Testis (tissue), 2 donors: ENCODE measurements at regions not wholly inside any gene's neighbourhood (a gene's known extent, or its start where the extent isn't known, plus 50 kb on each side); places are given as distances from the start of the nearest gene placed in this dataset.
A peak's percentile ranks its signal among the peaks of the same experiment; 100 is the strongest.

Source experiments
- DNase-seq: peaks from one replicate; pipeline ENCODE4 v3.0.0-alpha.2; 2019
- H3K27ac ChIP-seq, 2 donors: fragments of 200-600 bp; sonication (generic); one replicate each; pipeline ENCODE4 v1.5.1; 2019
- H3K27me3 ChIP-seq: fragments of 200-600 bp; sonication (generic); one replicate; pipeline ENCODE4 v1.5.1; 2019
- H3K36me3 ChIP-seq: fragments of 200-600 bp; sonication (generic); one replicate; pipeline ENCODE4 v1.5.1; 2017; ENCODE audit warnings: low read depth; ENCODE audit errors: missing control alignments
- H3K4me1 ChIP-seq: fragments of 200-600 bp; sonication (generic); one replicate; pipeline ENCODE4 v1.5.1; 2019
- H3K4me3 ChIP-seq, 2 donors: fragments of 200-600 bp; sonication (generic); one replicate each; pipeline ENCODE4 v1.5.1; 2017 to 2019
- H3K9me3 ChIP-seq: fragments of 200-600 bp; sonication (generic); one replicate; pipeline ENCODE4 v1.5.1; 2017
- CTCF ChIP-seq, 3 experiments: fragments of 450-650 bp in 2 of 3; fragments of 200-600 bp in 1 of 3; sonication (generic) in 1 of 3; IDR thresholded peaks; one replicate each; pipeline ENCODE4 v1.5.1; 2016 to 2019; ENCODE audit warnings: antibody characterized with exemption in 3 of 3, mild to moderate bottlenecking in 2 of 3, moderate library complexity in 1 of 3
- POLR2A ChIP-seq: fragments of 450-650 bp; IDR thresholded peaks from one replicate; pipeline ENCODE4 v1.6.1; 2017; ENCODE audit warnings: antibody characterized with exemption, mild to moderate bottlenecking, moderate library complexity
- WGBS, 2 donors: methylation state at CpG; one replicate each; pipeline ENCODE4 v1.1.5; 2018; 5-methylcytosine and 5-hydroxymethylcytosine counted together
- intact Hi-C: fragments of 100-400 bp; cut with DNase I; formaldehyde crosslinking; loops from one replicate; pipeline ENCODE4 v1.15.1; 2023; ENCODE audit warnings: low total_unique reads

- 1 to 9% methylated on average over 7 to 40 of the region's 45 CpGs for WGBS, 2 donors
- Histone ChIP-seq H3K36me3 (no peaks in the 10 kb centered on the region), H3K4me3 (no peak overlapping the region), H3K27me3 (no peaks in the 10 kb centered on the region), H3K4me1 (peaks cover 13% of the 10 kb centered on the region), H3K27ac (no peak overlapping the region), H3K9me3 (no peaks in the 10 kb centered on the region)
- peak; percentile 34 for DNase-seq
- TF ChIP-seq CTCF (IDR thresholded peaks at IDR 0.05): no peak
- no peak for TF ChIP-seq POLR2A
- intact Hi-C loops: no loop called here
Observed at GRCh38 chr7:155377838-155378579, 79.9 kb upstream of the EN2 start.

DNA sequence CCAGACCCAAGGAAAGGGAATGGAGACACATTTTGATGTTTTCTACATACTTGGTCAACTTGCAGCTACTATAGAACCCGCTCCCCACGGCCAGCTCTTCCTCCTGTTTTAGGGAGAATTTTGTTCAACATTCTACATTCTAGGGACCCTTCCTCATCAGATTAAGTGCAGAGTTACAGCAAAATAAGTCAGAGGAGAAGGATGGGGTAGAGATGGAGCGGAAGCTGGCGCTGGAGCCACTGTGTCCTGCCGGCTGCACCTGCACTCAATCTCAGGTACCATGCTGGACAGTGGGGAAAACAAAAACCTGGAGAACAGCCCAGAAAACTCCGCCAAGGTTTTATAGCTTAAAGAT lies 79.4 kb upstream of the EN2 start:
- intact Hi-C loops: no loop called here
- H3K27ac ChIP-seq: no peak overlapping the region
- H3K4me3 ChIP-seq: no peak overlapping the region
- no peak for DNase-seq
- 20 to 23% methylated on average over 6 of the region's 6 CpGs for WGBS, 2 donors
- no peaks in the 10 kb centered on the region for H3K27me3 ChIP-seq
- no peaks in the 10 kb centered on the region for H3K9me3 ChIP-seq
- TF ChIP-seq POLR2A: no peak
- H3K36me3 ChIP-seq: no peaks in the 10 kb centered on the region
- peaks cover 13% of the 10 kb centered on the region for H3K4me1 ChIP-seq

- H3K36me3 ChIP-seq: no peaks in the 10 kb centered on the region
- H3K27ac ChIP-seq: no peak overlapping the region
- intact Hi-C loops: no loop called here
- H3K27me3 ChIP-seq: no peaks in the 10 kb centered on the region
- H3K9me3 ChIP-seq: no peaks in the 10 kb centered on the region
- no peak overlapping the region for H3K4me3 ChIP-seq
- WGBS, 2 donors: 22 to 25% methylated on average over 10 of the region's 10 CpGs
- no peak for DNase-seq
- peaks cover 13% of the 10 kb centered on the region for H3K4me1 ChIP-seq
- TF ChIP-seq POLR2A: no peak
- no peak for TF ChIP-seq CTCF (IDR thresholded peaks at IDR 0.05)
Observed at GRCh38 chr7:155378959-155379871, 78.7 kb upstream of the EN2 start.

GRCh38 chr7:155380221-155380861 lies 77.6 kb upstream of the EN2 start:
- DNase-seq: peak; percentile 81
- peaks cover 10% of the 10 kb centered on the region for H3K4me1 ChIP-seq
- no peak overlapping the region for H3K4me3 ChIP-seq
- intact Hi-C loops: no loop called here
- no peaks in the 10 kb centered on the region for H3K27me3 ChIP-seq
- TF ChIP-seq CTCF (IDR thresholded peaks at IDR 0.05) (peak in 2 of 3 experiments; percentile 48 to 75), POLR2A (no peak)
- no peak overlapping the region for H3K27ac ChIP-seq
- WGBS, 2 donors: 21 to 24% methylated on average over 18 of the region's 18 CpGs
- no peaks in the 10 kb centered on the region for H3K9me3 ChIP-seq
- no peaks in the 10 kb centered on the region for H3K36me3 ChIP-seq
